ENCODE measurements at regions not wholly inside any gene's neighbourhood (a gene's known extent, or its start where the extent isn't known, plus 50 kb on each side); places are given as distances from the start of the nearest gene placed in this dataset. TPM values are rescaled to one million over a fixed set of nuclear protein-coding genes. Genes with fewer than 3 reads are reported as not detected.

- no peak for DNase-seq
These were observed 105.5 kb downstream of the BCOR start for GRCh38 chrX:39992300-39992699.

GRCh38 chrX:39995457-39995856 is 102.3 kb downstream of the BCOR start:
- DNase-seq = no peak

GRCh38 chrX:39996536-39996935 is 101.2 kb downstream of the BCOR start:
- no peak for DNase-seq

GRCh38 chrX:39998636-39999406 is 98.9 kb downstream of the BCOR start:
- DNase-seq = no peak

Small RNA genes in the stretch of these regions (small RNA-seq; reads per million reads assigned to genes)
- gene MIR1587 (ENCODE audit: low replicate concordance) = not detected
- gene MIR3937 (ENCODE audit: low replicate concordance) = not detected
- not detected for gene RN7SL732P (ENCODE audit: low replicate concordance)
- not detected for gene RNU6-591P (ENCODE audit: low replicate concordance)

All from tongue (tissue), 2 donors.